ENCODE measurements at regions not wholly inside any gene's neighbourhood (a gene's known extent, or its start where the extent isn't known, plus 50 kb on each side); places are given as distances from the start of the nearest gene placed in this dataset.
A peak's percentile ranks its signal among the peaks of the same experiment; 100 is the strongest.

DNA sequence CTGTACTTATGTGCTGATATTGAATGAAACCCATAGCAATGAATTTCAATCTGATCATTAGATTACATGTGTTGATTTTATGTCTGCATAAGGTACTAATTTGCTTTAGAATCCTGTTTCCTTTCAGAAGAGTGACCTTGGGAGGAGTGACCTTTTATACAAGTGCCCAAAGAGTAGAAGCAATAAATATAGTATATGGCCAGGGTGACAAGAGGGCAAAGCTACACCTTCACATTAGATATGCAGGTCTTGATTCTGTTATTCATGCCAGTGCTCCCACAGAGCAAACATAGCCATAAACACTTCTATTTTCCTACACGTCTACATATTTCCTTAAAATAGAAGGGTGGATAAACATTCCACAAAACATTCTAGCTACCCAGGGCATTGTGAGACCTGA is 158.2 kb upstream of the RAP2B start (continued):
- TF ChIP-seq, protein P1, sequence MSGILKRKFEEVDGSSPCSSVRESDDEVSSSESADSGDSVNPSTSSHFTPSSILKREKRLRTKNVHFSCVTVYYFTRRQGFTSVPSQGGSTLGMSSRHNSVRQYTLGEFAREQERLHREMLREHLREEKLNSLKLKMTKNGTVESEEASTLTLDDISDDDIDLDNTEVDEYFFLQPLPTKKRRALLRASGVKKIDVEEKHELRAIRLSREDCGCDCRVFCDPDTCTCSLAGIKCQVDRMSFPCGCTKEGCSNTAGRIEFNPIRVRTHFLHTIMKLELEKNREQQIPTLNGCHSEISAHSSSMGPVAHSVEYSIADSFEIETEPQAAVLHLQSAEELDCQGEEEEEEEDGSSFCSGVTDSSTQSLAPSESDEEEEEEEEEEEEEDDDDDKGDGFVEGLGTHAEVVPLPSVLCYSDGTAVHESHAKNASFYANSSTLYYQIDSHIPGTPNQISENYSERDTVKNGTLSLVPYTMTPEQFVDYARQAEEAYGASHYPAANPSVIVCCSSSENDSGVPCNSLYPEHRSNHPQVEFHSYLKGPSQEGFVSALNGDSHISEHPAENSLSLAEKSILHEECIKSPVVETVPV (CRISPR knock-in tag; IDR thresholded peaks at IDR 0.05), result no peak

DNA sequence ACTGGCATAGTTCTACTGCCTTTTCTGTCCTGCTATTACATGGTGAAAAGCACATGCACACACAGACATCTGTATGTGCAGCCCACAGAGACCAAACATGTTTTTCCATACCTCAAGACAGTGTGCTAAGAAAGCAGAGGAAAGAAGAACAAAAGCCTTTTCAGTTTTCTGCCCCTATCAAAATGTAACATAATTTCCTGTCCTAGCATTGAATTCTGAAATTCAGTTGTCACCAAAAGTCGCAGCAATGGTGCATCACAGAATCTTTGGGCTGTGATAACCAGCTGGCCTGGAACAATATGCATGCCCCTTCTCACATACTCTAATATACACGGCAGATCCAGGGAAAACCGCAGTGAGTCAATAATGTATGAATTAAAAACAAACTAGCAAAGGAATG is 153.8 kb upstream of the RAP2B start:
- no peak for ATAC-seq
- TF ChIP-seq TOX (CRISPR knock-in tag; IDR thresholded peaks at IDR 0.05; ENCODE audit: borderline replicate concordance), result no peak
- TF ChIP-seq CSDC2 (CRISPR knock-in tag; IDR thresholded peaks at IDR 0.05), result no peak
- no peak for TF ChIP-seq PPARA (CRISPR knock-in tag; IDR thresholded peaks at IDR 0.05; ENCODE audit: borderline replicate concordance)
- no peak for TF ChIP-seq SNAI2 (CRISPR knock-in tag; IDR thresholded peaks at IDR 0.05)
- TF ChIP-seq ESRRG (CRISPR knock-in tag; IDR thresholded peaks at IDR 0.05), result no peak
- no peak for TF ChIP-seq ZNF565 (CRISPR knock-in tag; conservative IDR thresholded peaks at IDR 0.05; ENCODE audit: low read depth)
- TF ChIP-seq TCF4 (CRISPR knock-in tag; IDR thresholded peaks at IDR 0.05; ENCODE audit: borderline replicate concordance), result no peak
- TF ChIP-seq ZFP30 (CRISPR knock-in tag; IDR thresholded peaks at IDR 0.05), result no peak
- TF ChIP-seq, protein P2, sequence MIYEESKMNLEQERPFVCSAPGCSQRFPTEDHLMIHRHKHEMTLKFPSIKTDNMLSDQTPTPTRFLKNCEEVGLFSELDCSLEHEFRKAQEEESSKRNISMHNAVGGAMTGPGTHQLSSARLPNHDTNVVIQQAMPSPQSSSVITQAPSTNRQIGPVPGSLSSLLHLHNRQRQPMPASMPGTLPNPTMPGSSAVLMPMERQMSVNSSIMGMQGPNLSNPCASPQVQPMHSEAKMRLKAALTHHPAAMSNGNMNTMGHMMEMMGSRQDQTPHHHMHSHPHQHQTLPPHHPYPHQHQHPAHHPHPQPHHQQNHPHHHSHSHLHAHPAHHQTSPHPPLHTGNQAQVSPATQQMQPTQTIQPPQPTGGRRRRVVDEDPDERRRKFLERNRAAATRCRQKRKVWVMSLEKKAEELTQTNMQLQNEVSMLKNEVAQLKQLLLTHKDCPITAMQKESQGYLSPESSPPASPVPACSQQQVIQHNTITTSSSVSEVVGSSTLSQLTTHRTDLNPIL (CRISPR knock-in tag; IDR thresholded peaks at IDR 0.05; ENCODE audit: low read depth), result no peak
- TF ChIP-seq, protein P3, sequence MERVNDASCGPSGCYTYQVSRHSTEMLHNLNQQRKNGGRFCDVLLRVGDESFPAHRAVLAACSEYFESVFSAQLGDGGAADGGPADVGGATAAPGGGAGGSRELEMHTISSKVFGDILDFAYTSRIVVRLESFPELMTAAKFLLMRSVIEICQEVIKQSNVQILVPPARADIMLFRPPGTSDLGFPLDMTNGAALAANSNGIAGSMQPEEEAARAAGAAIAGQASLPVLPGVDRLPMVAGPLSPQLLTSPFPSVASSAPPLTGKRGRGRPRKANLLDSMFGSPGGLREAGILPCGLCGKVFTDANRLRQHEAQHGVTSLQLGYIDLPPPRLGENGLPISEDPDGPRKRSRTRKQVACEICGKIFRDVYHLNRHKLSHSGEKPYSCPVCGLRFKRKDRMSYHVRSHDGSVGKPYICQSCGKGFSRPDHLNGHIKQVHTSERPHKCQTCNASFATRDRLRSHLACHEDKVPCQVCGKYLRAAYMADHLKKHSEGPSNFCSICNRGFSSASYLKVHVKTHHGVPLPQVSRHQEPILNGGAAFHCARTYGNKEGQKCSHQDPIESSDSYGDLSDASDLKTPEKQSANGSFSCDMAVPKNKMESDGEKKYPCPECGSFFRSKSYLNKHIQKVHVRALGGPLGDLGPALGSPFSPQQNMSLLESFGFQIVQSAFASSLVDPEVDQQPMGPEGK (CRISPR knock-in tag; IDR thresholded peaks at IDR 0.05; ENCODE audit: borderline replicate concordance), result no peak
- TF ChIP-seq ISL1 (CRISPR knock-in tag; IDR thresholded peaks at IDR 0.05), result no peak
- TF ChIP-seq OSR1 (CRISPR knock-in tag; IDR thresholded peaks at IDR 0.05), result no peak
- no peak for TF ChIP-seq ZNF8 (CRISPR knock-in tag; IDR thresholded peaks at IDR 0.05)
- TF ChIP-seq, protein P4, sequence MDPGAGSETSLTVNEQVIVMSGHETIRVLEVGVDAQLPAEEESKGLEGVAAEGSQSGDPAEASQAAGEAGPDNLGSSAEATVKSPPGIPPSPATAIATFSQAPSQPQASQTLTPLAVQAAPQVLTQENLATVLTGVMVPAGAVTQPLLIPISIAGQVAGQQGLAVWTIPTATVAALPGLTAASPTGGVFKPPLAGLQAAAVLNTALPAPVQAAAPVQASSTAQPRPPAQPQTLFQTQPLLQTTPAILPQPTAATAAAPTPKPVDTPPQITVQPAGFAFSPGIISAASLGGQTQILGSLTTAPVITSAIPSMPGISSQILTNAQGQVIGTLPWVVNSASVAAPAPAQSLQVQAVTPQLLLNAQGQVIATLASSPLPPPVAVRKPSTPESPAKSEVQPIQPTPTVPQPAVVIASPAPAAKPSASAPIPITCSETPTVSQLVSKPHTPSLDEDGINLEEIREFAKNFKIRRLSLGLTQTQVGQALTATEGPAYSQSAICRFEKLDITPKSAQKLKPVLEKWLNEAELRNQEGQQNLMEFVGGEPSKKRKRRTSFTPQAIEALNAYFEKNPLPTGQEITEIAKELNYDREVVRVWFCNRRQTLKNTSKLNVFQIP (CRISPR knock-in tag; IDR thresholded peaks at IDR 0.05; ENCODE audit: borderline replicate concordance, low read depth), result no peak

DNA sequence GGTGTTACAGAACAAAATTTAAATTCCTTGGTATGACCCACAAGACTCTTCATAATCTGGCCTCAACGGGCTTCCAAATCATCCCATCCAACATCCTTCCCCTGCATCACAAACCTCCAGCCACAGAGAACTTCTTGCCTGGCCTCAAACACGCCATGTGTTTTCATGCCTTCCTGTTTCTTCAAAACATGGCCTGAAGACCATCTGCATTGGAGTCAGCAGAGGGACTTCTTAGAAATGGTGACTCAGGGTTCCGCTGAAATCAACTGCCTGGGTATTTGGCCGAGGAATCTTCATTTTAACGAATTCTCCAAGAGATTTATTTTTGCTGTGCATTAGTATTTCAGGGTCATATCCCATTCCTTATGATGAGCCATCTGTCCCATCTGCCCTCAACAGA is 138.1 kb upstream of the RAP2B start:
- TF ChIP-seq ZNF70 (CRISPR knock-in tag; IDR thresholded peaks at IDR 0.05) (no peak), TOX (CRISPR knock-in tag; IDR thresholded peaks at IDR 0.05; ENCODE audit: borderline replicate concordance) (no peak), ZNF8 (CRISPR knock-in tag; IDR thresholded peaks at IDR 0.05) (no peak), PPARA (CRISPR knock-in tag; IDR thresholded peaks at IDR 0.05; ENCODE audit: borderline replicate concordance) (no peak), ISL1 (CRISPR knock-in tag; IDR thresholded peaks at IDR 0.05) (no peak), RARB (CRISPR knock-in tag; IDR thresholded peaks at IDR 0.05) (no peak), SNAI2 (CRISPR knock-in tag; IDR thresholded peaks at IDR 0.05) (no peak), TCF4 (CRISPR knock-in tag; IDR thresholded peaks at IDR 0.05; ENCODE audit: borderline replicate concordance) (no peak)
- TF ChIP-seq, protein P3 (CRISPR knock-in tag; IDR thresholded peaks at IDR 0.05; ENCODE audit: borderline replicate concordance), result no peak
- TF ChIP-seq, protein P2 (CRISPR knock-in tag; IDR thresholded peaks at IDR 0.05; ENCODE audit: low read depth), result no peak
- no peak for ATAC-seq

DNA sequence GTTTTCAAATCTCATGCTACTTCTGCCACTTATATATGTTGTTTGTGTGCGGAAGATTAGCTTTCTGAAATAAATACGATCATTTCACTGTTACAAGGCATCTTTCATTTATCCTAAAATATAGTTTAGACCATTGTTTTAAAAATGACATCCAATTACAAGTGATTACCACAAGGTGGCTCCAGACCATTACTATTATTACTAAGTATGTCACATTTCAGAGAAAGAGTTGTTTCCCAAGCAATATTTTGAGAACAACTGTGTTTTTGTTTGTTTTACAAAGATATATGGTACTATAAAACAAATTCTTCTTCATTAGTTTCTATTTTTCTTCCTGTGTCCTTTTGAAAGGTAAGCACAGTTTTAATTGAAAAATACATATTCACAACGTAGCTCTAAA is 136.0 kb upstream of the RAP2B start:
- peak; percentile 71; the same call in 2 of the 3 replicates for ATAC-seq
- TF ChIP-seq SNAI2 (CRISPR knock-in tag; IDR thresholded peaks at IDR 0.05) (no peak), ZNF565 (CRISPR knock-in tag; conservative IDR thresholded peaks at IDR 0.05; ENCODE audit: low read depth) (no peak), CSDC2 (CRISPR knock-in tag; IDR thresholded peaks at IDR 0.05) (no peak), BACH2 (CRISPR knock-in tag; IDR thresholded peaks at IDR 0.05; ENCODE audit: borderline replicate concordance) (no peak), ESRRG (CRISPR knock-in tag; IDR thresholded peaks at IDR 0.05) (no peak)
- TF ChIP-seq, protein P1 (CRISPR knock-in tag; IDR thresholded peaks at IDR 0.05), result no peak
- TF ChIP-seq, protein P3 (CRISPR knock-in tag; IDR thresholded peaks at IDR 0.05; ENCODE audit: borderline replicate concordance), result no peak
